ENCODE measurements at regions not wholly inside any gene's neighbourhood (a gene's known extent, or its start where the extent isn't known, plus 50 kb on each side); places are given as distances from the start of the nearest gene placed in this dataset.
A peak's percentile ranks its signal among the peaks of the same experiment; 100 is the strongest.

DNA sequence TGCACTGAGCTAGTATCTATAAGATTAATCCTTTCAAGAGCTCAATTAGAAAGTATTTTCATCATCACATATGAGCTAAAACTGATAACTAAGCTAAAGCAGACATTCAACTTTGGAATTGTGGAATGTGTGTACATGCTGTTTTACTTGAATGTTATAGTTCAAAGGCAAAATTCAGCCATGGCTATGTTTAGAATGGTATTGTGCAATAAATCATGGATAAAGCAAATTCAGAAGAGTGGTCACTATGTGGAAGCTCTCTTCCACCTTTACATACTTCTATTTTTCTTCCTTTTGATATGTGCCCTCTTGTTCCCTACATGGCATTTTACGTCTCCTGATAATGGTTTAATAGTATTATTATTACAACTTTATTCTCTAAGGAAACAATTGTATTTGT, 1366.3 kb upstream of the LRRTM1 start:
- Histone ChIP-seq H3K4me1 (peaks cover 0 to 5% (median 0%) of the 10 kb centered on the region in 10 experiments; a peak in 4 of 20 replicates), H3K36me3 (no peaks in the 10 kb centered on the region), H3K9ac (no peak overlapping the region), H3K27me3 (no peaks in the 10 kb centered on the region), H3K9me3 (replicated peaks in 1 of 11) (no peaks in the 10 kb centered on the region), H3K27ac (no peak overlapping the region), H3K4me3 (no peak overlapping the region), H3K4me2 (no peak overlapping the region), H4K20me1 (no peaks in the 10 kb centered on the region)
- TF ChIP-seq Cebpa-rat (IDR thresholded peaks at IDR 0.05) = no peak

- H3K27me3 ChIP-seq = no peaks in the 10 kb centered on the region
- H4K20me1 ChIP-seq = no peaks in the 10 kb centered on the region
- TF ChIP-seq Cebpa-rat (IDR thresholded peaks at IDR 0.05) = no peak
- peaks cover 14 to 26% (median 24%) of the 10 kb centered on the region in 11 experiments for H3K9me3 ChIP-seq (replicated peaks in 1 of 11)
- no peak overlapping the region for H3K4me3 ChIP-seq
- no peaks in the 10 kb centered on the region for H3K4me1 ChIP-seq
- H3K4me2 ChIP-seq = no peak overlapping the region
- no peaks in the 10 kb centered on the region for H3K36me3 ChIP-seq
- H3K27ac ChIP-seq = no peak overlapping the region
- no peak overlapping the region for H3K9ac ChIP-seq
These were observed 1356.5 kb upstream of the LRRTM1 start for GRCh38 chr2:81661081-81661480.

GRCh38 chr2:81658227-81658626, 1353.7 kb upstream of the LRRTM1 start:
- TF ChIP-seq Cebpa-rat (IDR thresholded peaks at IDR 0.05) = no peak
- H3K36me3 ChIP-seq = no peaks in the 10 kb centered on the region
- H3K4me2 ChIP-seq = no peak overlapping the region
- no peak overlapping the region for H3K27ac ChIP-seq
- no peaks in the 10 kb centered on the region for H3K4me1 ChIP-seq
- peaks cover 14 to 32% (median 25%) of the 10 kb centered on the region in 11 experiments for H3K9me3 ChIP-seq (replicated peaks in 1 of 11)
- no peaks in the 10 kb centered on the region for H4K20me1 ChIP-seq
- no peak overlapping the region for H3K4me3 ChIP-seq
- no peaks in the 10 kb centered on the region for H3K27me3 ChIP-seq
- H3K9ac ChIP-seq = no peak overlapping the region

- Histone ChIP-seq H3K9ac (no peak overlapping the region), H3K4me1 (peaks cover 0 to 7% (median 0%) of the 10 kb centered on the region in 10 experiments; a peak in 3 of 20 replicates), H3K4me2 (no peak overlapping the region), H3K27me3 (no peaks in the 10 kb centered on the region), H4K20me1 (no peaks in the 10 kb centered on the region), H3K27ac (no peak overlapping the region), H3K4me3 (no peak overlapping the region), H3K9me3 (replicated peaks in 1 of 11) (peaks cover 0 to 4% (median 0%) of the 10 kb centered on the region in 11 experiments; a peak in 1 of 22 replicates), H3K36me3 (no peaks in the 10 kb centered on the region)
- no peak for TF ChIP-seq Cebpa-rat (IDR thresholded peaks at IDR 0.05)
These were observed 1345.8 kb upstream of the LRRTM1 start for GRCh38 chr2:81650048-81650971.

GRCh38 chr2:81648806-81649205, 1344.3 kb upstream of the LRRTM1 start:
- no peaks in the 10 kb centered on the region for H3K36me3 ChIP-seq
- no peak for TF ChIP-seq Cebpa-rat (IDR thresholded peaks at IDR 0.05)
- no peak overlapping the region for H3K9ac ChIP-seq
- H3K4me1 ChIP-seq = peaks cover 0 to 10% (median 0%) of the 10 kb centered on the region in 10 experiments; a peak in 3 of 20 replicates
- no peak overlapping the region for H3K4me2 ChIP-seq
- no peaks in the 10 kb centered on the region for H3K27me3 ChIP-seq
- peaks cover 0 to 4% (median 0%) of the 10 kb centered on the region in 11 experiments; a peak in 1 of 22 replicates for H3K9me3 ChIP-seq (replicated peaks in 1 of 11)
- H3K27ac ChIP-seq = no peak overlapping the region
- no peaks in the 10 kb centered on the region for H4K20me1 ChIP-seq
- H3K4me3 ChIP-seq = no peak overlapping the region

DNA sequence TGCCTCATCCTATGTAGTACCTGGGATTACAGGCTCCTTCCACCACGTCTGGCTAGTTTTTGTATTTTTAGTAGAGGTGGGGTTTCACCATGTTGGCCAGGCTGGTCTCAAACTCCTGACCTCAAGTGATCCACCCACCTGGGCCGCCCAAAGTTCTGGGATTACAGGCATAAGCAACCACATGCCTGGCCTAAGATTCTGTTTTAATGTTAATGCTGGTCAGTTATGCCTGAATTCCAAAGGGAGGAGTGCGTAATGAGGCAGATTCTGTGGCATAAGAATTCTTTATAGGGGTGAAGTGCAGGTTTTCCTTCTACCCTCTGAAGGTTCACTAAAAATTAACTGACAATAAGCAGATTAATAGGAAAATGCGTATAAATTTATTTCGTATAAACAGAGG, 1343.8 kb upstream of the LRRTM1 start:
- Histone ChIP-seq H3K9me3 (replicated peaks in 1 of 11) (peaks cover 0 to 4% (median 0%) of the 10 kb centered on the region in 11 experiments; a peak in 1 of 22 replicates), H3K4me2 (no peak overlapping the region), H3K9ac (no peak overlapping the region), H4K20me1 (no peaks in the 10 kb centered on the region), H3K27me3 (no peaks in the 10 kb centered on the region), H3K36me3 (no peaks in the 10 kb centered on the region), H3K4me1 (peaks cover 0 to 10% (median 0%) of the 10 kb centered on the region in 10 experiments; a peak in 3 of 20 replicates), H3K27ac (no peak overlapping the region), H3K4me3 (no peak overlapping the region)
- TF ChIP-seq Cebpa-rat (IDR thresholded peaks at IDR 0.05) = no peak

GRCh38 chr2:81647715-81648230, 1343.2 kb upstream of the LRRTM1 start:
- Histone ChIP-seq H3K9me3 (replicated peaks in 1 of 11) (peaks cover 0 to 4% (median 0%) of the 10 kb centered on the region in 11 experiments; a peak in 1 of 22 replicates), H3K9ac (no peak overlapping the region), H3K4me2 (no peak overlapping the region)

DNA sequence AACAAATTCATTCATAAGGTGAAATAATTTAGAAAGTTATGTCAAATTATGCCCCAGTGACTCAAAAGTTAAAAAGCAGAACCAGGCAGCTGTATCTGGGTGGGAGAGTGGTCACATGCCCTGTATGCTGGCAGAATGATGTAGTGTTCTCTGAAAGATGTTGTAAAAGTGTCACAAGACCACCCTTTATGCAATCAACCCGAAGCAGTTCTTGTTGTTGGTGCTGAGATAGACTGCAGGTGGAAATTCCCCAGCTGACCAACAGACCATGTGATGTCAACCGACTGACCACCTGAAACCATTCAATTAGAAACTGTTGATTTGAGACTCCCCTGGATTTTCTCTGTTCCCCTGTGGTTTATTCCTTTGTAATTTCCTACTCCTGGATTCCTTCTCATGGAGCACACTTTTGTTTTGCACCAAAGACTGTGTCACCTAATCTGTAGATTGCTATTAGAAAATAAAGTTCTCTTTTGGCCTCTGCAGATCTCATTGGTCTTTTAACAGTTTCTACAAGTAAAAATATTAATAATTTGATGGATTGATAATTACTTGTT, 1341.3 kb upstream of the LRRTM1 start:
- Histone ChIP-seq H3K4me3 (no peak overlapping the region), H3K9me3 (replicated peaks in 1 of 11) (peaks cover 0 to 4% (median 0%) of the 10 kb centered on the region in 11 experiments; a peak in 1 of 22 replicates), H3K36me3 (no peaks in the 10 kb centered on the region), H3K9ac (no peak overlapping the region), H3K27me3 (no peaks in the 10 kb centered on the region), H3K4me2 (peak overlapping the region in 1 of 11 experiments; percentile 49; a peak in 2 of 22 replicates), H3K4me1 (peaks cover 0 to 10% (median 0%) of the 10 kb centered on the region in 10 experiments; a peak in 3 of 20 replicates), H4K20me1 (no peaks in the 10 kb centered on the region), H3K27ac (no peak overlapping the region)
- TF ChIP-seq Cebpa-rat (IDR thresholded peaks at IDR 0.05) = no peak

More at GRCh38 chr2:81647715-81648230, 1343.2 kb upstream of the LRRTM1 start:
- H4K20me1 ChIP-seq = no peaks in the 10 kb centered on the region
- no peaks in the 10 kb centered on the region for H3K36me3 ChIP-seq
- no peak overlapping the region for H3K27ac ChIP-seq
- no peak for TF ChIP-seq Cebpa-rat (IDR thresholded peaks at IDR 0.05)
- no peak overlapping the region for H3K4me3 ChIP-seq
- no peaks in the 10 kb centered on the region for H3K27me3 ChIP-seq
- H3K4me1 ChIP-seq = peaks cover 0 to 10% (median 0%) of the 10 kb centered on the region in 10 experiments; a peak in 3 of 20 replicates

GRCh38 chr2:81644189-81644588, 1339.6 kb upstream of the LRRTM1 start:
- no peak overlapping the region for H3K9ac ChIP-seq
- no peak for TF ChIP-seq Cebpa-rat (IDR thresholded peaks at IDR 0.05)
- no peak overlapping the region for H3K4me3 ChIP-seq
- no peak overlapping the region for H3K27ac ChIP-seq
- no peaks in the 10 kb centered on the region for H3K27me3 ChIP-seq
- H3K36me3 ChIP-seq = no peaks in the 10 kb centered on the region
- H3K4me1 ChIP-seq = peaks cover 0 to 10% (median 0%) of the 10 kb centered on the region in 10 experiments; a peak in 3 of 20 replicates
- 0 out of 22 replicates have a peak, but pooled peaks cover 0 to 7% (median 0%) of the 10 kb centered on the region in 11 experiments for H3K9me3 ChIP-seq (replicated peaks in 1 of 11)
- no peaks in the 10 kb centered on the region for H4K20me1 ChIP-seq
- no peak overlapping the region for H3K4me2 ChIP-seq
